ENCODE measurements at regions not wholly inside any gene's neighbourhood (a gene's known extent, or its start where the extent isn't known, plus 50 kb on each side); places are given as distances from the start of the nearest gene placed in this dataset.

GRCh38 chr4:66197451-66197850 is 527.2 kb upstream of the EPHA5 start:
- no peak for DNase-seq (ENCODE audit: low read depth in 1 of 2, low spot score in 1 of 2)
- Histone ChIP-seq H3K27me3 (ENCODE audit: insufficient read depth, poor library complexity, severe bottlenecking) (no peaks in the 10 kb centered on the region), H3K4me3 (replicated peaks; ENCODE audit: insufficient read depth, low read length) (no peak overlapping the region), H3K27ac (replicated peaks) (no peak overlapping the region)
- TF ChIP-seq CTCF (IDR thresholded peaks at IDR 0.05; ENCODE audit: insufficient read depth, low read length) (no peak), SPI1 (IDR thresholded peaks at IDR 0.05; ENCODE audit: borderline replicate concordance, low read depth) (no peak), REST (IDR thresholded peaks at IDR 0.05; ENCODE audit: insufficient replicate concordance, low read depth) (no peak), GABPA (IDR thresholded peaks at IDR 0.05; ENCODE audit: low read depth) (no peak), POLR2AphosphoS5 (IDR thresholded peaks at IDR 0.05; ENCODE audit: low read depth) (no peak)

- H3K4me3 ChIP-seq (replicated peaks; ENCODE audit: insufficient read depth, low read length), result no peak overlapping the region
- no peak overlapping the region for H3K27ac ChIP-seq (replicated peaks)
- TF ChIP-seq POLR2AphosphoS5 (IDR thresholded peaks at IDR 0.05; ENCODE audit: low read depth) (no peak), CTCF (IDR thresholded peaks at IDR 0.05; ENCODE audit: insufficient read depth, low read length) (no peak), REST (IDR thresholded peaks at IDR 0.05; ENCODE audit: insufficient replicate concordance, low read depth) (no peak), GABPA (IDR thresholded peaks at IDR 0.05; ENCODE audit: low read depth) (no peak), SPI1 (IDR thresholded peaks at IDR 0.05; ENCODE audit: borderline replicate concordance, low read depth) (no peak)
- no peaks in the 10 kb centered on the region for H3K27me3 ChIP-seq (ENCODE audit: insufficient read depth, poor library complexity, severe bottlenecking)
- DNase-seq (ENCODE audit: low read depth in 1 of 2, low spot score in 1 of 2), result no peak
Observed at GRCh38 chr4:66193487-66193886, 523.2 kb upstream of the EPHA5 start.

- TF ChIP-seq GABPA (IDR thresholded peaks at IDR 0.05; ENCODE audit: low read depth) (no peak), POLR2AphosphoS5 (IDR thresholded peaks at IDR 0.05; ENCODE audit: low read depth) (no peak), REST (IDR thresholded peaks at IDR 0.05; ENCODE audit: insufficient replicate concordance, low read depth) (no peak), SPI1 (IDR thresholded peaks at IDR 0.05; ENCODE audit: borderline replicate concordance, low read depth) (no peak), CTCF (IDR thresholded peaks at IDR 0.05; ENCODE audit: insufficient read depth, low read length) (no peak)
- Histone ChIP-seq H3K4me3 (replicated peaks; ENCODE audit: insufficient read depth, low read length) (no peak overlapping the region), H3K27ac (replicated peaks) (no peak overlapping the region), H3K27me3 (ENCODE audit: insufficient read depth, poor library complexity, severe bottlenecking) (no peaks in the 10 kb centered on the region)
- DNase-seq (ENCODE audit: low read depth in 1 of 2, low spot score in 1 of 2), result no peak
Observed at GRCh38 chr4:66187175-66187720, 517.0 kb upstream of the EPHA5 start.

All from HL-60 (cell line).